ENCODE measurements at regions not wholly inside any gene's neighbourhood (a gene's known extent, or its start where the extent isn't known, plus 50 kb on each side); places are given as distances from the start of the nearest gene placed in this dataset.

DNA sequence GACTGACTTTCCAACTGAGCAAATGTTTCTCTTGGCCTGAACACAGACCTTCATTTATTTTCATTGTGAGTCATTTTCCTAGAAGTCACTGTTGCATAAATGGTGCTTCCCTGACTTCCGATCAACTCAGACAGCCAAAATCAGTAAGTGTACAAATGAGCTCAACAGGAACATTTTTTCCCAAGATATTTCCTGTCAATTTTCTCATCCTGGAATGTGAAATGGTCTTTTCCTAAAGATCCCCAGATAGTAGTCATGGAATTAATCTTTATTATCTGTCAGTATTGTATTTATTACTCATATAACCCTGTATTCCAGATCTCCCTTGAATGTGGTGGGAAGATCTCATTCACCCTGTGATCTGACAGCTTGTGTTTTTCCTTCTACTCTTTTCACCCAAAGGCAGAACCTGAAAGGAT lies 360.3 kb upstream of the KIF2B start:
- TF ChIP-seq, protein P1, sequence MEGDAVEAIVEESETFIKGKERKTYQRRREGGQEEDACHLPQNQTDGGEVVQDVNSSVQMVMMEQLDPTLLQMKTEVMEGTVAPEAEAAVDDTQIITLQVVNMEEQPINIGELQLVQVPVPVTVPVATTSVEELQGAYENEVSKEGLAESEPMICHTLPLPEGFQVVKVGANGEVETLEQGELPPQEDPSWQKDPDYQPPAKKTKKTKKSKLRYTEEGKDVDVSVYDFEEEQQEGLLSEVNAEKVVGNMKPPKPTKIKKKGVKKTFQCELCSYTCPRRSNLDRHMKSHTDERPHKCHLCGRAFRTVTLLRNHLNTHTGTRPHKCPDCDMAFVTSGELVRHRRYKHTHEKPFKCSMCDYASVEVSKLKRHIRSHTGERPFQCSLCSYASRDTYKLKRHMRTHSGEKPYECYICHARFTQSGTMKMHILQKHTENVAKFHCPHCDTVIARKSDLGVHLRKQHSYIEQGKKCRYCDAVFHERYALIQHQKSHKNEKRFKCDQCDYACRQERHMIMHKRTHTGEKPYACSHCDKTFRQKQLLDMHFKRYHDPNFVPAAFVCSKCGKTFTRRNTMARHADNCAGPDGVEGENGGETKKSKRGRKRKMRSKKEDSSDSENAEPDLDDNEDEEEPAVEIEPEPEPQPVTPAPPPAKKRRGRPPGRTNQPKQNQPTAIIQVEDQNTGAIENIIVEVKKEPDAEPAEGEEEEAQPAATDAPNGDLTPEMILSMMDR (conservative IDR thresholded peaks at IDR 0.05; ENCODE audit: low read depth, low read length), result no peak
- TF ChIP-seq CEBPB (IDR thresholded peaks at IDR 0.05; ENCODE audit: low read depth, low read length) (no peak), POLR2A (IDR thresholded peaks at IDR 0.05; ENCODE audit: low read depth, low read length) (no peak), SMC3 (IDR thresholded peaks at IDR 0.05; ENCODE audit: low read depth, low read length) (no peak), BHLHE40 (IDR thresholded peaks at IDR 0.05; ENCODE audit: low read depth, low read length) (no peak), RFX5 (IDR thresholded peaks at IDR 0.05; ENCODE audit: low read depth, low read length) (no peak)
- TF ChIP-seq, protein P2, sequence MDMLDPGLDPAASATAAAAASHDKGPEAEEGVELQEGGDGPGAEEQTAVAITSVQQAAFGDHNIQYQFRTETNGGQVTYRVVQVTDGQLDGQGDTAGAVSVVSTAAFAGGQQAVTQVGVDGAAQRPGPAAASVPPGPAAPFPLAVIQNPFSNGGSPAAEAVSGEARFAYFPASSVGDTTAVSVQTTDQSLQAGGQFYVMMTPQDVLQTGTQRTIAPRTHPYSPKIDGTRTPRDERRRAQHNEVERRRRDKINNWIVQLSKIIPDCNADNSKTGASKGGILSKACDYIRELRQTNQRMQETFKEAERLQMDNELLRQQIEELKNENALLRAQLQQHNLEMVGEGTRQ (IDR thresholded peaks at IDR 0.05; ENCODE audit: low read depth, low read length), result no peak

Data from IMR-90 (cell line).